ENCODE measurements at regions not wholly inside any gene's neighbourhood (a gene's known extent, or its start where the extent isn't known, plus 50 kb on each side); places are given as distances from the start of the nearest gene placed in this dataset.

GRCh38 chr7:17689361-17689902 is 250.9 kb downstream of the SNX13 start:
- H3K27me3 ChIP-seq: no peaks in the 10 kb centered on the region
- no peaks in the 10 kb centered on the region for H3K79me2 ChIP-seq
- no peaks in the 10 kb centered on the region for H3K4me1 ChIP-seq (ENCODE audit: insufficient read depth)
- H3K4me3 ChIP-seq: no peak overlapping the region
- H3K9me3 ChIP-seq (ENCODE audit: low read depth): no peaks in the 10 kb centered on the region
- H3K27ac ChIP-seq: no peak overlapping the region
- no peaks in the 10 kb centered on the region for H3K36me3 ChIP-seq (replicated peaks; ENCODE audit: insufficient read depth, low read depth)
- WGBS (ENCODE audit: low lambda C conversion rate, missing lambda C conversion rate): 80% methylated on average over 5 of the region's 5 CpGs
- no peaks in the 10 kb centered on the region for H4K20me1 ChIP-seq (ENCODE audit: insufficient read depth, poor library complexity, severe bottlenecking)
- no peak overlapping the region for H2AFZ ChIP-seq
- no peak overlapping the region for H3K4me2 ChIP-seq
- H3K9me2 ChIP-seq (replicated peaks; ENCODE audit: insufficient read depth): no peaks in the 10 kb centered on the region
- no peak for DNase-seq (ENCODE audit: low spot score)
- TF ChIP-seq, protein P1, sequence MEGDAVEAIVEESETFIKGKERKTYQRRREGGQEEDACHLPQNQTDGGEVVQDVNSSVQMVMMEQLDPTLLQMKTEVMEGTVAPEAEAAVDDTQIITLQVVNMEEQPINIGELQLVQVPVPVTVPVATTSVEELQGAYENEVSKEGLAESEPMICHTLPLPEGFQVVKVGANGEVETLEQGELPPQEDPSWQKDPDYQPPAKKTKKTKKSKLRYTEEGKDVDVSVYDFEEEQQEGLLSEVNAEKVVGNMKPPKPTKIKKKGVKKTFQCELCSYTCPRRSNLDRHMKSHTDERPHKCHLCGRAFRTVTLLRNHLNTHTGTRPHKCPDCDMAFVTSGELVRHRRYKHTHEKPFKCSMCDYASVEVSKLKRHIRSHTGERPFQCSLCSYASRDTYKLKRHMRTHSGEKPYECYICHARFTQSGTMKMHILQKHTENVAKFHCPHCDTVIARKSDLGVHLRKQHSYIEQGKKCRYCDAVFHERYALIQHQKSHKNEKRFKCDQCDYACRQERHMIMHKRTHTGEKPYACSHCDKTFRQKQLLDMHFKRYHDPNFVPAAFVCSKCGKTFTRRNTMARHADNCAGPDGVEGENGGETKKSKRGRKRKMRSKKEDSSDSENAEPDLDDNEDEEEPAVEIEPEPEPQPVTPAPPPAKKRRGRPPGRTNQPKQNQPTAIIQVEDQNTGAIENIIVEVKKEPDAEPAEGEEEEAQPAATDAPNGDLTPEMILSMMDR (IDR thresholded peaks at IDR 0.05; ENCODE audit: poor library complexity): no peak
- TF ChIP-seq EZH2 (IDR thresholded peaks at IDR 0.05; ENCODE audit: borderline replicate concordance) (no peak), EZH2phosphoT487 (IDR thresholded peaks at IDR 0.05; ENCODE audit: low read depth, severe bottlenecking, unreplicated experiment) (no peak)

GRCh38 chr7:17690030-17690429 is 250.3 kb downstream of the SNX13 start:
- H3K27me3 ChIP-seq: no peaks in the 10 kb centered on the region
- no peak overlapping the region for H2AFZ ChIP-seq
- no peaks in the 10 kb centered on the region for H4K20me1 ChIP-seq (ENCODE audit: insufficient read depth, poor library complexity, severe bottlenecking)
- no peaks in the 10 kb centered on the region for H3K4me1 ChIP-seq (ENCODE audit: insufficient read depth)
- no peak for DNase-seq (ENCODE audit: low spot score)
- no peak overlapping the region for H3K4me2 ChIP-seq
- no peak overlapping the region for H3K4me3 ChIP-seq
- no peaks in the 10 kb centered on the region for H3K79me2 ChIP-seq
- 84% methylated on average over 4 of the region's 4 CpGs for WGBS (ENCODE audit: low lambda C conversion rate, missing lambda C conversion rate)
- no peak overlapping the region for H3K27ac ChIP-seq
- no peaks in the 10 kb centered on the region for H3K9me3 ChIP-seq (ENCODE audit: low read depth)
- H3K36me3 ChIP-seq (replicated peaks; ENCODE audit: insufficient read depth, low read depth): no peaks in the 10 kb centered on the region
- no peaks in the 10 kb centered on the region for H3K9me2 ChIP-seq (replicated peaks; ENCODE audit: insufficient read depth)
- TF ChIP-seq EZH2 (IDR thresholded peaks at IDR 0.05; ENCODE audit: borderline replicate concordance): no peak
- TF ChIP-seq EZH2phosphoT487 (IDR thresholded peaks at IDR 0.05; ENCODE audit: low read depth, severe bottlenecking, unreplicated experiment): no peak
- TF ChIP-seq, protein P1 (IDR thresholded peaks at IDR 0.05; ENCODE audit: poor library complexity): no peak

DNA sequence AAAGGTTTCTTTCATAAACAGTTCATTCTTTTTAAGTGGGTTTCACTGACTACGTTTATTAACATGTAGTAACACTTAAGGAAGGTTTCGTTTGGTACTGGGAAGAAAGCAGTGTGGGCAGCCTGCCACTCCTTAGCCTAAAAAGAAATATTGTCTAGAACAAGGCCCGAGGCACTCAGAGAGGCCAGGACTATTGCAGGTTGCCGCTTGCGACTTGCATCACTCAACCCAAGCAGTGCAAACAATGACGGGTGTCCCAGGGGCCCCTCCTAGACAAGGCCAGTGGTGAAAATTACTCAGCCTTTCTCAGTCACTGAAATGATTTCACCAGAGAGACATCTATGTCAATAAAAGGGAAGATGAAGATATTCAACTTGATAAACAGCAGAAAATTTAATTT is 243.9 kb downstream of the SNX13 start:
- peak; percentile 56 for DNase-seq (ENCODE audit: low spot score)
- no peaks in the 10 kb centered on the region for H3K9me2 ChIP-seq (replicated peaks; ENCODE audit: insufficient read depth)
- H3K36me3 ChIP-seq (replicated peaks; ENCODE audit: insufficient read depth, low read depth): no peaks in the 10 kb centered on the region
- no peaks in the 10 kb centered on the region for H3K4me1 ChIP-seq (ENCODE audit: insufficient read depth)
- no peaks in the 10 kb centered on the region for H3K79me2 ChIP-seq
- WGBS (ENCODE audit: low lambda C conversion rate, missing lambda C conversion rate): 56% methylated on average over 6 of the region's 6 CpGs
- no peak overlapping the region for H2AFZ ChIP-seq
- H3K9me3 ChIP-seq (ENCODE audit: low read depth): peaks cover 14% of the 10 kb centered on the region
- no peaks in the 10 kb centered on the region for H3K27me3 ChIP-seq
- H3K27ac ChIP-seq: peak overlapping the region; percentile 57
- no peaks in the 10 kb centered on the region for H4K20me1 ChIP-seq (ENCODE audit: insufficient read depth, poor library complexity, severe bottlenecking)
- no peak for TF ChIP-seq EZH2phosphoT487 (IDR thresholded peaks at IDR 0.05; ENCODE audit: low read depth, severe bottlenecking, unreplicated experiment)
- no peak for TF ChIP-seq EZH2 (IDR thresholded peaks at IDR 0.05; ENCODE audit: borderline replicate concordance)
- TF ChIP-seq, protein P1 (IDR thresholded peaks at IDR 0.05; ENCODE audit: poor library complexity): no peak
- H3K4me3 ChIP-seq: no peak overlapping the region
- no peak overlapping the region for H3K4me2 ChIP-seq
